ENCODE measurements at regions not wholly inside any gene's neighbourhood (a gene's known extent, or its start where the extent isn't known, plus 50 kb on each side); places are given as distances from the start of the nearest gene placed in this dataset.

GRCh38 chr14:62270236-62270635 is 508.0 kb downstream of the SNAPC1 start:
- no peaks in the 10 kb centered on the region for H3K36me3 ChIP-seq (ENCODE audit: control insufficient read depth in 1 of 2, insufficient read depth in 2 of 2, low read length in 2 of 2)
- no peak overlapping the region for H3K9ac ChIP-seq (ENCODE audit: low read depth in 1 of 2, low read length in 2 of 2)
- H3K9me3 ChIP-seq (ENCODE audit: control insufficient read depth in 1 of 2, low read length in 2 of 2), result no peaks in the 10 kb centered on the region
- no peaks in the 10 kb centered on the region for H3K4me1 ChIP-seq (ENCODE audit: control insufficient read depth in 1 of 2, insufficient read depth in 2 of 2, low read length in 2 of 2)
- no peak overlapping the region for H3K4me3 ChIP-seq (ENCODE audit: low read depth in 1 of 2, low read length in 2 of 2)
- no peak overlapping the region for H3K27ac ChIP-seq (ENCODE audit: low read depth, low read length)
- no peaks in the 10 kb centered on the region for H3K27me3 ChIP-seq (ENCODE audit: control insufficient read depth in 1 of 2, insufficient read depth in 2 of 2, low read length in 2 of 2)

- no peak overlapping the region for H3K27ac ChIP-seq (ENCODE audit: low read depth, low read length)
- no peaks in the 10 kb centered on the region for H3K4me1 ChIP-seq (ENCODE audit: control insufficient read depth in 1 of 2, insufficient read depth in 2 of 2, low read length in 2 of 2)
- no peaks in the 10 kb centered on the region for H3K27me3 ChIP-seq (ENCODE audit: control insufficient read depth in 1 of 2, insufficient read depth in 2 of 2, low read length in 2 of 2)
- no peaks in the 10 kb centered on the region for H3K36me3 ChIP-seq (ENCODE audit: control insufficient read depth in 1 of 2, insufficient read depth in 2 of 2, low read length in 2 of 2)
- no peaks in the 10 kb centered on the region for H3K9me3 ChIP-seq (ENCODE audit: control insufficient read depth in 1 of 2, low read length in 2 of 2)
- no peak overlapping the region for H3K9ac ChIP-seq (ENCODE audit: low read depth in 1 of 2, low read length in 2 of 2)
- H3K4me3 ChIP-seq (ENCODE audit: low read depth in 1 of 2, low read length in 2 of 2), result no peak overlapping the region
Observed at GRCh38 chr14:62280366-62280765, 518.1 kb downstream of the SNAPC1 start.

GRCh38 chr14:62283837-62284236 is 521.6 kb downstream of the SNAPC1 start:
- H3K27ac ChIP-seq (ENCODE audit: low read depth, low read length), result no peak overlapping the region
- H3K27me3 ChIP-seq (ENCODE audit: control insufficient read depth in 1 of 2, insufficient read depth in 2 of 2, low read length in 2 of 2), result no peaks in the 10 kb centered on the region
- H3K4me1 ChIP-seq (ENCODE audit: control insufficient read depth in 1 of 2, insufficient read depth in 2 of 2, low read length in 2 of 2), result no peaks in the 10 kb centered on the region
- H3K36me3 ChIP-seq (ENCODE audit: control insufficient read depth in 1 of 2, insufficient read depth in 2 of 2, low read length in 2 of 2), result no peaks in the 10 kb centered on the region
- H3K9ac ChIP-seq (ENCODE audit: low read depth in 1 of 2, low read length in 2 of 2), result no peak overlapping the region
- no peak overlapping the region for H3K4me3 ChIP-seq (ENCODE audit: low read depth in 1 of 2, low read length in 2 of 2)
- H3K9me3 ChIP-seq (ENCODE audit: control insufficient read depth in 1 of 2, low read length in 2 of 2), result no peaks in the 10 kb centered on the region

- H3K27ac ChIP-seq (ENCODE audit: low read depth, low read length), result no peak overlapping the region
- H3K9me3 ChIP-seq (ENCODE audit: control insufficient read depth in 1 of 2, low read length in 2 of 2), result no peaks in the 10 kb centered on the region
- H3K9ac ChIP-seq (ENCODE audit: low read depth in 1 of 2, low read length in 2 of 2), result no peak overlapping the region
Observed at GRCh38 chr14:62289471-62289870, 527.3 kb downstream of the SNAPC1 start.

GRCh38 chr14:62301080-62301479 is 538.9 kb downstream of the SNAPC1 start:
- Histone ChIP-seq H3K4me1 (ENCODE audit: control insufficient read depth in 1 of 2, insufficient read depth in 2 of 2, low read length in 2 of 2) (peaks cover 9 to 11% of the 10 kb centered on the region in 2 donors), H3K4me3 (ENCODE audit: low read depth in 1 of 2, low read length in 2 of 2) (peak overlapping the region in 1 of 2 donors; percentile 4), H3K9ac (ENCODE audit: low read depth in 1 of 2, low read length in 2 of 2) (no peak overlapping the region), H3K27ac (ENCODE audit: low read depth, low read length) (no peak overlapping the region), H3K27me3 (ENCODE audit: control insufficient read depth in 1 of 2, insufficient read depth in 2 of 2, low read length in 2 of 2) (no peaks in the 10 kb centered on the region), H3K9me3 (ENCODE audit: control insufficient read depth in 1 of 2, low read length in 2 of 2) (no peaks in the 10 kb centered on the region), H3K36me3 (ENCODE audit: control insufficient read depth in 1 of 2, insufficient read depth in 2 of 2, low read length in 2 of 2) (no peaks in the 10 kb centered on the region)

More at GRCh38 chr14:62289471-62289870, 527.3 kb downstream of the SNAPC1 start:
- Histone ChIP-seq H3K27me3 (ENCODE audit: control insufficient read depth in 1 of 2, insufficient read depth in 2 of 2, low read length in 2 of 2) (no peaks in the 10 kb centered on the region), H3K4me1 (ENCODE audit: control insufficient read depth in 1 of 2, insufficient read depth in 2 of 2, low read length in 2 of 2) (no peaks in the 10 kb centered on the region), H3K36me3 (ENCODE audit: control insufficient read depth in 1 of 2, insufficient read depth in 2 of 2, low read length in 2 of 2) (no peaks in the 10 kb centered on the region), H3K4me3 (ENCODE audit: low read depth in 1 of 2, low read length in 2 of 2) (no peak overlapping the region)

GRCh38 chr14:62301911-62302310 is 539.7 kb downstream of the SNAPC1 start:
- no peaks in the 10 kb centered on the region for H3K27me3 ChIP-seq (ENCODE audit: control insufficient read depth in 1 of 2, insufficient read depth in 2 of 2, low read length in 2 of 2)
- no peaks in the 10 kb centered on the region for H3K36me3 ChIP-seq (ENCODE audit: control insufficient read depth in 1 of 2, insufficient read depth in 2 of 2, low read length in 2 of 2)
- H3K9ac ChIP-seq (ENCODE audit: low read depth in 1 of 2, low read length in 2 of 2), result no peak overlapping the region
- no peaks in the 10 kb centered on the region for H3K9me3 ChIP-seq (ENCODE audit: control insufficient read depth in 1 of 2, low read length in 2 of 2)
- H3K4me1 ChIP-seq (ENCODE audit: control insufficient read depth in 1 of 2, insufficient read depth in 2 of 2, low read length in 2 of 2), result peaks cover 9 to 11% of the 10 kb centered on the region in 2 donors
- H3K27ac ChIP-seq (ENCODE audit: low read depth, low read length), result no peak overlapping the region
- H3K4me3 ChIP-seq (ENCODE audit: low read depth in 1 of 2, low read length in 2 of 2), result no peak overlapping the region

- Histone ChIP-seq H3K27ac (ENCODE audit: low read depth, low read length) (no peak overlapping the region), H3K27me3 (ENCODE audit: control insufficient read depth in 1 of 2, insufficient read depth in 2 of 2, low read length in 2 of 2) (no peaks in the 10 kb centered on the region), H3K4me1 (ENCODE audit: control insufficient read depth in 1 of 2, insufficient read depth in 2 of 2, low read length in 2 of 2) (peaks cover 10 to 13% of the 10 kb centered on the region in 2 donors), H3K4me3 (ENCODE audit: low read depth in 1 of 2, low read length in 2 of 2) (no peak overlapping the region), H3K9ac (ENCODE audit: low read depth in 1 of 2, low read length in 2 of 2) (no peak overlapping the region), H3K9me3 (ENCODE audit: control insufficient read depth in 1 of 2, low read length in 2 of 2) (no peaks in the 10 kb centered on the region), H3K36me3 (ENCODE audit: control insufficient read depth in 1 of 2, insufficient read depth in 2 of 2, low read length in 2 of 2) (no peaks in the 10 kb centered on the region)
Observed at GRCh38 chr14:62303437-62303836, 541.2 kb downstream of the SNAPC1 start.

- no peak overlapping the region for H3K27ac ChIP-seq (ENCODE audit: low read depth, low read length)
- peak overlapping the region; percentile 11 to 42 for H3K4me3 ChIP-seq (ENCODE audit: low read depth in 1 of 2, low read length in 2 of 2)
- H3K36me3 ChIP-seq (ENCODE audit: control insufficient read depth in 1 of 2, insufficient read depth in 2 of 2, low read length in 2 of 2), result no peaks in the 10 kb centered on the region
- H3K4me1 ChIP-seq (ENCODE audit: control insufficient read depth in 1 of 2, insufficient read depth in 2 of 2, low read length in 2 of 2), result peaks cover 15 to 20% of the 10 kb centered on the region in 2 donors
- no peaks in the 10 kb centered on the region for H3K9me3 ChIP-seq (ENCODE audit: control insufficient read depth in 1 of 2, low read length in 2 of 2)
- no peak overlapping the region for H3K9ac ChIP-seq (ENCODE audit: low read depth in 1 of 2, low read length in 2 of 2)
- no peaks in the 10 kb centered on the region for H3K27me3 ChIP-seq (ENCODE audit: control insufficient read depth in 1 of 2, insufficient read depth in 2 of 2, low read length in 2 of 2)
Observed at GRCh38 chr14:62304257-62304656, 542.0 kb downstream of the SNAPC1 start.

GRCh38 chr14:62307844-62308243 is 545.6 kb downstream of the SNAPC1 start:
- Histone ChIP-seq H3K27me3 (ENCODE audit: control insufficient read depth in 1 of 2, insufficient read depth in 2 of 2, low read length in 2 of 2) (no peaks in the 10 kb centered on the region), H3K9ac (ENCODE audit: low read depth in 1 of 2, low read length in 2 of 2) (no peak overlapping the region), H3K36me3 (ENCODE audit: control insufficient read depth in 1 of 2, insufficient read depth in 2 of 2, low read length in 2 of 2) (no peaks in the 10 kb centered on the region), H3K4me3 (ENCODE audit: low read depth in 1 of 2, low read length in 2 of 2) (no peak overlapping the region), H3K4me1 (ENCODE audit: control insufficient read depth in 1 of 2, insufficient read depth in 2 of 2, low read length in 2 of 2) (peaks cover 22 to 24% of the 10 kb centered on the region in 2 donors), H3K9me3 (ENCODE audit: control insufficient read depth in 1 of 2, low read length in 2 of 2) (no peaks in the 10 kb centered on the region), H3K27ac (ENCODE audit: low read depth, low read length) (no peak overlapping the region)

GRCh38 chr14:62308316-62308715 is 546.1 kb downstream of the SNAPC1 start:
- no peaks in the 10 kb centered on the region for H3K36me3 ChIP-seq (ENCODE audit: control insufficient read depth in 1 of 2, insufficient read depth in 2 of 2, low read length in 2 of 2)
- H3K4me1 ChIP-seq (ENCODE audit: control insufficient read depth in 1 of 2, insufficient read depth in 2 of 2, low read length in 2 of 2), result peaks cover 19 to 24% of the 10 kb centered on the region in 2 donors
- no peak overlapping the region for H3K9ac ChIP-seq (ENCODE audit: low read depth in 1 of 2, low read length in 2 of 2)
- H3K27ac ChIP-seq (ENCODE audit: low read depth, low read length), result no peak overlapping the region
- no peaks in the 10 kb centered on the region for H3K9me3 ChIP-seq (ENCODE audit: control insufficient read depth in 1 of 2, low read length in 2 of 2)
- no peaks in the 10 kb centered on the region for H3K27me3 ChIP-seq (ENCODE audit: control insufficient read depth in 1 of 2, insufficient read depth in 2 of 2, low read length in 2 of 2)
- no peak overlapping the region for H3K4me3 ChIP-seq (ENCODE audit: low read depth in 1 of 2, low read length in 2 of 2)

- Histone ChIP-seq H3K9me3 (ENCODE audit: control insufficient read depth in 1 of 2, low read length in 2 of 2) (no peaks in the 10 kb centered on the region), H3K4me1 (ENCODE audit: control insufficient read depth in 1 of 2, insufficient read depth in 2 of 2, low read length in 2 of 2) (peaks cover 15 to 24% of the 10 kb centered on the region in 2 donors), H3K27ac (ENCODE audit: low read depth, low read length) (no peak overlapping the region), H3K36me3 (ENCODE audit: control insufficient read depth in 1 of 2, insufficient read depth in 2 of 2, low read length in 2 of 2) (no peaks in the 10 kb centered on the region), H3K4me3 (ENCODE audit: low read depth in 1 of 2, low read length in 2 of 2) (no peak overlapping the region), H3K9ac (ENCODE audit: low read depth in 1 of 2, low read length in 2 of 2) (no peak overlapping the region), H3K27me3 (ENCODE audit: control insufficient read depth in 1 of 2, insufficient read depth in 2 of 2, low read length in 2 of 2) (no peaks in the 10 kb centered on the region)
Observed at GRCh38 chr14:62308891-62309290, 546.7 kb downstream of the SNAPC1 start.
